Hepatocyte (in vitro differentiated cells): ENCODE measurements at regions not wholly inside any gene's neighbourhood (a gene's known extent, or its start where the extent isn't known, plus 50 kb on each side); places are given as distances from the start of the nearest gene placed in this dataset.

ENCODE experiments used
- CTCF ChIP-seq: fragments of 200-600 bp; sonication (generic); IDR thresholded peaks from 2 replicates; pipeline ENCODE4 v1.5.1; 2016; ENCODE audit warnings: antibody characterized with exemption, mild to moderate bottlenecking; ENCODE audit not compliant: poor library complexity
- EZH2 ChIP-seq: fragments of 200-600 bp; sonication (generic); IDR thresholded peaks from 2 replicates; pipeline ENCODE4 v1.6.1; 2016; ENCODE audit warnings: antibody characterized with exemption, mild to moderate bottlenecking, borderline replicate concordance
- EZH2phosphoT487 ChIP-seq: fragments of 200-600 bp; sonication (generic); IDR thresholded peaks from one replicate; pipeline ENCODE4 v1.6.1; 2018; ENCODE audit warnings: antibody characterized with exemption, mild to moderate bottlenecking, low read depth, moderate library complexity; ENCODE audit not compliant: unreplicated experiment, severe bottlenecking

- no peak for TF ChIP-seq EZH2phosphoT487
- no peak for TF ChIP-seq CTCF
- TF ChIP-seq EZH2 = no peak
Observed at GRCh38 chr22:47471406-47471805, 709.0 kb downstream of the TBC1D22A start.
